RCC 7860 (cell line): ENCODE measurements at regions not wholly inside any gene's neighbourhood (a gene's known extent, or its start where the extent isn't known, plus 50 kb on each side); places are given as distances from the start of the nearest gene placed in this dataset.
"Not testable (repeated sequence)": the region's sequence is repeated elsewhere in the genome, so short reads cannot be mapped to it uniquely, and the experiment has no call there.

Experiments
- DNase-seq: peaks from one replicate; pipeline ENCODE4 v3.0.0-alpha.2; 2015; ENCODE audit warnings: low spot score
- FAIRE-seq: peaks from 2 replicates; lab custom pipeline; 2012; peaks lifted over from hg19 to GRCh38; lab: Jason Lieb, UNC

- not testable (repeated sequence) for FAIRE-seq, DNase-seq
Observed at GRCh38 chrX:10469-11458, 270.4 kb upstream of the PLCXD1 start.

GRCh38 chrX:13821-14443 is 267.2 kb upstream of the PLCXD1 start:
- DNase-seq = not testable (repeated sequence)
- peak; percentile 91 for FAIRE-seq

- not testable (repeated sequence) for FAIRE-seq, DNase-seq
Observed at GRCh38 chrX:14452-14851, 266.7 kb upstream of the PLCXD1 start.

GRCh38 chrX:18768-19454 is 262.3 kb upstream of the PLCXD1 start:
- DNase-seq = not testable (repeated sequence)
- FAIRE-seq = peak; percentile 98

- DNase-seq, FAIRE-seq: not testable (repeated sequence)
Observed at GRCh38 chrX:19455-19827, 261.7 kb upstream of the PLCXD1 start.

GRCh38 chrX:19912-20571 is 261.1 kb upstream of the PLCXD1 start:
- FAIRE-seq (no peak), DNase-seq (no peak)

- not testable (repeated sequence) for FAIRE-seq, DNase-seq
Observed at GRCh38 chrX:24139-24538, 257.0 kb upstream of the PLCXD1 start.
